ENCODE measurements at regions not wholly inside any gene's neighbourhood (a gene's known extent, or its start where the extent isn't known, plus 50 kb on each side); places are given as distances from the start of the nearest gene placed in this dataset.
A peak's percentile ranks its signal among the peaks of the same experiment; 100 is the strongest.

DNA sequence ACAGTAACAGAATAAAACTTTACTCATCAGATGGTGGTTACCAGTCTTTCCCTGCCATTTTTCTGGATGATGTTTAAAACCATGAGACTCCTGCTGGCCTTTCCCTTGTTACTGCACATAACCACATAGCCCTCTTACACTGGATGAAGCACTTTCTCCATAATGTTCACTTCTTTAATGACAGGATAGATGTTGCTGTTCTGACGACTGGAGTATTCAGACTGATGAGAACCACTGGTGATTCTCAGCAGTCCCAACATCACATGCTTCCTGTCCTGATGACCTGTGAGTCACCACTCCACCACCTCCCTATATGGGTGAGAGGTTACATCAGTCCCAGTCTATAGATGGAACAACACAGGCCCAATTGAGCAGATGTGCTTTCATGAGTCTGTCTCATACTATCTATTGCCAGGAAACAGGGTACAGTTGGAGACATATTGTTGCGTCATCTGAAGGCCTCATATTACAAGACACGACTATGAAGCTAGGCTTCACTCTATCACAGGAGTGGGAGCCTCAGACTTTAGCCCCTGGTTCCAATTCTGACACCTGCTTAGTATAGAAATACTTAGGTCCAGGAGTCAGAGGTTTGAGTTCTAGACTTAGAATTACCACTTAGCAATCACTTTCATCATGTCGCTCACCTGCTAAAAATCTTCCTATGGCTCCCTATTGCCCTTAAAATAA, 145.7 kb upstream of the KLF7 start (continued):
- peak; percentile 47; the same call in 1 of the 2 replicates for TF ChIP-seq HDAC2 (IDR thresholded peaks at IDR 0.05)
- TF ChIP-seq, protein P1, sequence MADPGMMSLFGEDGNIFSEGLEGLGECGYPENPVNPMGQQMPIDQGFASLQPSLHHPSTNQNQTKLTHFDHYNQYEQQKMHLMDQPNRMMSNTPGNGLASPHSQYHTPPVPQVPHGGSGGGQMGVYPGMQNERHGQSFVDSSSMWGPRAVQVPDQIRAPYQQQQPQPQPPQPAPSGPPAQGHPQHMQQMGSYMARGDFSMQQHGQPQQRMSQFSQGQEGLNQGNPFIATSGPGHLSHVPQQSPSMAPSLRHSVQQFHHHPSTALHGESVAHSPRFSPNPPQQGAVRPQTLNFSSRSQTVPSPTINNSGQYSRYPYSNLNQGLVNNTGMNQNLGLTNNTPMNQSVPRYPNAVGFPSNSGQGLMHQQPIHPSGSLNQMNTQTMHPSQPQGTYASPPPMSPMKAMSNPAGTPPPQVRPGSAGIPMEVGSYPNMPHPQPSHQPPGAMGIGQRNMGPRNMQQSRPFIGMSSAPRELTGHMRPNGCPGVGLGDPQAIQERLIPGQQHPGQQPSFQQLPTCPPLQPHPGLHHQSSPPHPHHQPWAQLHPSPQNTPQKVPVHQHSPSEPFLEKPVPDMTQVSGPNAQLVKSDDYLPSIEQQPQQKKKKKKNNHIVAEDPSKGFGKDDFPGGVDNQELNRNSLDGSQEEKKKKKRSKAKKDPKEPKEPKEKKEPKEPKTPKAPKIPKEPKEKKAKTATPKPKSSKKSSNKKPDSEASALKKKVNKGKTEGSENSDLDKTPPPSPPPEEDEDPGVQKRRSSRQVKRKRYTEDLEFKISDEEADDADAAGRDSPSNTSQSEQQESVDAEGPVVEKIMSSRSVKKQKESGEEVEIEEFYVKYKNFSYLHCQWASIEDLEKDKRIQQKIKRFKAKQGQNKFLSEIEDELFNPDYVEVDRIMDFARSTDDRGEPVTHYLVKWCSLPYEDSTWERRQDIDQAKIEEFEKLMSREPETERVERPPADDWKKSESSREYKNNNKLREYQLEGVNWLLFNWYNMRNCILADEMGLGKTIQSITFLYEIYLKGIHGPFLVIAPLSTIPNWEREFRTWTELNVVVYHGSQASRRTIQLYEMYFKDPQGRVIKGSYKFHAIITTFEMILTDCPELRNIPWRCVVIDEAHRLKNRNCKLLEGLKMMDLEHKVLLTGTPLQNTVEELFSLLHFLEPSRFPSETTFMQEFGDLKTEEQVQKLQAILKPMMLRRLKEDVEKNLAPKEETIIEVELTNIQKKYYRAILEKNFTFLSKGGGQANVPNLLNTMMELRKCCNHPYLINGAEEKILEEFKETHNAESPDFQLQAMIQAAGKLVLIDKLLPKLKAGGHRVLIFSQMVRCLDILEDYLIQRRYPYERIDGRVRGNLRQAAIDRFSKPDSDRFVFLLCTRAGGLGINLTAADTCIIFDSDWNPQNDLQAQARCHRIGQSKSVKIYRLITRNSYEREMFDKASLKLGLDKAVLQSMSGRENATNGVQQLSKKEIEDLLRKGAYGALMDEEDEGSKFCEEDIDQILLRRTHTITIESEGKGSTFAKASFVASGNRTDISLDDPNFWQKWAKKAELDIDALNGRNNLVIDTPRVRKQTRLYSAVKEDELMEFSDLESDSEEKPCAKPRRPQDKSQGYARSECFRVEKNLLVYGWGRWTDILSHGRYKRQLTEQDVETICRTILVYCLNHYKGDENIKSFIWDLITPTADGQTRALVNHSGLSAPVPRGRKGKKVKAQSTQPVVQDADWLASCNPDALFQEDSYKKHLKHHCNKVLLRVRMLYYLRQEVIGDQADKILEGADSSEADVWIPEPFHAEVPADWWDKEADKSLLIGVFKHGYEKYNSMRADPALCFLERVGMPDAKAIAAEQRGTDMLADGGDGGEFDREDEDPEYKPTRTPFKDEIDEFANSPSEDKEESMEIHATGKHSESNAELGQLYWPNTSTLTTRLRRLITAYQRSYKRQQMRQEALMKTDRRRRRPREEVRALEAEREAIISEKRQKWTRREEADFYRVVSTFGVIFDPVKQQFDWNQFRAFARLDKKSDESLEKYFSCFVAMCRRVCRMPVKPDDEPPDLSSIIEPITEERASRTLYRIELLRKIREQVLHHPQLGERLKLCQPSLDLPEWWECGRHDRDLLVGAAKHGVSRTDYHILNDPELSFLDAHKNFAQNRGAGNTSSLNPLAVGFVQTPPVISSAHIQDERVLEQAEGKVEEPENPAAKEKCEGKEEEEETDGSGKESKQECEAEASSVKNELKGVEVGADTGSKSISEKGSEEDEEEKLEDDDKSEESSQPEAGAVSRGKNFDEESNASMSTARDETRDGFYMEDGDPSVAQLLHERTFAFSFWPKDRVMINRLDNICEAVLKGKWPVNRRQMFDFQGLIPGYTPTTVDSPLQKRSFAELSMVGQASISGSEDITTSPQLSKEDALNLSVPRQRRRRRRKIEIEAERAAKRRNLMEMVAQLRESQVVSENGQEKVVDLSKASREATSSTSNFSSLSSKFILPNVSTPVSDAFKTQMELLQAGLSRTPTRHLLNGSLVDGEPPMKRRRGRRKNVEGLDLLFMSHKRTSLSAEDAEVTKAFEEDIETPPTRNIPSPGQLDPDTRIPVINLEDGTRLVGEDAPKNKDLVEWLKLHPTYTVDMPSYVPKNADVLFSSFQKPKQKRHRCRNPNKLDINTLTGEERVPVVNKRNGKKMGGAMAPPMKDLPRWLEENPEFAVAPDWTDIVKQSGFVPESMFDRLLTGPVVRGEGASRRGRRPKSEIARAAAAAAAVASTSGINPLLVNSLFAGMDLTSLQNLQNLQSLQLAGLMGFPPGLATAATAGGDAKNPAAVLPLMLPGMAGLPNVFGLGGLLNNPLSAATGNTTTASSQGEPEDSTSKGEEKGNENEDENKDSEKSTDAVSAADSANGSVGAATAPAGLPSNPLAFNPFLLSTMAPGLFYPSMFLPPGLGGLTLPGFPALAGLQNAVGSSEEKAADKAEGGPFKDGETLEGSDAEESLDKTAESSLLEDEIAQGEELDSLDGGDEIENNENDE (IDR thresholded peaks at IDR 0.05; ENCODE audit: low read depth, low read length), result no peak
- TF ChIP-seq GABPB1 (CRISPR knock-in tag; IDR thresholded peaks at IDR 0.05), result no peak
- TF ChIP-seq, protein P2, sequence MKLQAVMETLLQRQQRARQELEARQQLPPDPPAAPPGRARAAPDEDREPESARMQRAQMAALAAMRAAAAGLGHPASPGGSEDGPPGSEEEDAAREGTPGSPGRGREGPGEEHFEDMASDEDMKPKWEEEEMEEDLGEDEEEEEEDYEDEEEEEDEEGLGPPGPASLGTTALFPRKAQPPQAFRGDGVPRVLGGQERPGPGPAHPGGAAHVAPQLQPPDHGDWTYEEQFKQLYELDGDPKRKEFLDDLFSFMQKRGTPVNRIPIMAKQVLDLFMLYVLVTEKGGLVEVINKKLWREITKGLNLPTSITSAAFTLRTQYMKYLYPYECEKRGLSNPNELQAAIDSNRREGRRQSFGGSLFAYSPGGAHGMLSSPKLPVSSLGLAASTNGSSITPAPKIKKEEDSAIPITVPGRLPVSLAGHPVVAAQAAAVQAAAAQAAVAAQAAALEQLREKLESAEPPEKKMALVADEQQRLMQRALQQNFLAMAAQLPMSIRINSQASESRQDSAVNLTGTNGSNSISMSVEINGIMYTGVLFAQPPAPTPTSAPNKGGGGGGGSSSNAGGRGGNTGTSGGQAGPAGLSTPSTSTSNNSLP (IDR thresholded peaks at IDR 0.05; ENCODE audit: borderline replicate concordance, low read depth, low read length), result no peak
- TF ChIP-seq, protein P3, sequence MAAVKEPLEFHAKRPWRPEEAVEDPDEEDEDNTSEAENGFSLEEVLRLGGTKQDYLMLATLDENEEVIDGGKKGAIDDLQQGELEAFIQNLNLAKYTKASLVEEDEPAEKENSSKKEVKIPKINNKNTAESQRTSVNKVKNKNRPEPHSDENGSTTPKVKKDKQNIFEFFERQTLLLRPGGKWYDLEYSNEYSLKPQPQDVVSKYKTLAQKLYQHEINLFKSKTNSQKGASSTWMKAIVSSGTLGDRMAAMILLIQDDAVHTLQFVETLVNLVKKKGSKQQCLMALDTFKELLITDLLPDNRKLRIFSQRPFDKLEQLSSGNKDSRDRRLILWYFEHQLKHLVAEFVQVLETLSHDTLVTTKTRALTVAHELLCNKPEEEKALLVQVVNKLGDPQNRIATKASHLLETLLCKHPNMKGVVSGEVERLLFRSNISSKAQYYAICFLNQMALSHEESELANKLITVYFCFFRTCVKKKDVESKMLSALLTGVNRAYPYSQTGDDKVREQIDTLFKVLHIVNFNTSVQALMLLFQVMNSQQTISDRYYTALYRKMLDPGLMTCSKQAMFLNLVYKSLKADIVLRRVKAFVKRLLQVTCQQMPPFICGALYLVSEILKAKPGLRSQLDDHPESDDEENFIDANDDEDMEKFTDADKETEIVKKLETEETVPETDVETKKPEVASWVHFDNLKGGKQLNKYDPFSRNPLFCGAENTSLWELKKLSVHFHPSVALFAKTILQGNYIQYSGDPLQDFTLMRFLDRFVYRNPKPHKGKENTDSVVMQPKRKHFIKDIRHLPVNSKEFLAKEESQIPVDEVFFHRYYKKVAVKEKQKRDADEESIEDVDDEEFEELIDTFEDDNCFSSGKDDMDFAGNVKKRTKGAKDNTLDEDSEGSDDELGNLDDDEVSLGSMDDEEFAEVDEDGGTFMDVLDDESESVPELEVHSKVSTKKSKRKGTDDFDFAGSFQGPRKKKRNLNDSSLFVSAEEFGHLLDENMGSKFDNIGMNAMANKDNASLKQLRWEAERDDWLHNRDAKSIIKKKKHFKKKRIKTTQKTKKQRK (IDR thresholded peaks at IDR 0.05; ENCODE audit: borderline replicate concordance, low read depth, low read length), result no peak
- TF ChIP-seq MBD2 (IDR thresholded peaks at IDR 0.05; ENCODE audit: borderline replicate concordance, low read depth), result no peak
- TF ChIP-seq, protein P4, sequence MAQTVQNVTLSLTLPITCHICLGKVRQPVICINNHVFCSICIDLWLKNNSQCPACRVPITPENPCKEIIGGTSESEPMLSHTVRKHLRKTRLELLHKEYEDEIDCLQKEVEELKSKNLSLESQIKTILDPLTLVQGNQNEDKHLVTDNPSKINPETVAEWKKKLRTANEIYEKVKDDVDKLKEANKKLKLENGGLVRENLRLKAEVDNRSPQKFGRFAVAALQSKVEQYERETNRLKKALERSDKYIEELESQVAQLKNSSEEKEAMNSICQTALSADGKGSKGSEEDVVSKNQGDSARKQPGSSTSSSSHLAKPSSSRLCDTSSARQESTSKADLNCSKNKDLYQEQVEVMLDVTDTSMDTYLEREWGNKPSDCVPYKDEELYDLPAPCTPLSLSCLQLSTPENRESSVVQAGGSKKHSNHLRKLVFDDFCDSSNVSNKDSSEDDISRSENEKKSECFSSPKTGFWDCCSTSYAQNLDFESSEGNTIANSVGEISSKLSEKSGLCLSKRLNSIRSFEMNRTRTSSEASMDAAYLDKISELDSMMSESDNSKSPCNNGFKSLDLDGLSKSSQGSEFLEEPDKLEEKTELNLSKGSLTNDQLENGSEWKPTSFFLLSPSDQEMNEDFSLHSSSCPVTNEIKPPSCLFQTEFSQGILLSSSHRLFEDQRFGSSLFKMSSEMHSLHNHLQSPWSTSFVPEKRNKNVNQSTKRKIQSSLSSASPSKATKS (CRISPR knock-in tag; IDR thresholded peaks at IDR 0.05), result no peak
- no peak for TF ChIP-seq ZNF668 (CRISPR knock-in tag; IDR thresholded peaks at IDR 0.05)

Data from K562 (cell line).